HG02678 (cell line): ENCODE measurements at regions not wholly inside any gene's neighbourhood (a gene's known extent, or its start where the extent isn't known, plus 50 kb on each side); places are given as distances from the start of the nearest gene placed in this dataset.
A peak's percentile ranks its signal among the peaks of the same experiment; 100 is the strongest.
"Not testable (repeated sequence)": the region's sequence is repeated elsewhere in the genome, so short reads cannot be mapped to it uniquely, and the experiment has no call there.

ENCODE experiments used
- ATAC-seq: cut with Tn5 transposase; IDR thresholded peaks from one replicate; pipeline ENCODE4 v1.9.1; 2021; ENCODE audit warnings: mild to moderate bottlenecking, moderate library complexity; ENCODE audit not compliant: unreplicated experiment

GRCh38 chr4:114034189-114034588 is 54.7 kb upstream of the ARSJ start:
- no peak for ATAC-seq

GRCh38 chr4:114036426-114036825 is 57.0 kb upstream of the ARSJ start:
- ATAC-seq: no peak

GRCh38 chr4:114036864-114037263 is 57.4 kb upstream of the ARSJ start:
- no peak for ATAC-seq

- ATAC-seq: no peak
These were observed 58.5 kb upstream of the ARSJ start for GRCh38 chr4:114037988-114038387.

- ATAC-seq: no peak
These were observed 59.4 kb upstream of the ARSJ start for GRCh38 chr4:114038762-114039387.

- ATAC-seq: peak; percentile 89
These were observed 61.1 kb upstream of the ARSJ start for GRCh38 chr4:114040319-114041116.

GRCh38 chr4:114041117-114041475 is 61.6 kb upstream of the ARSJ start:
- no peak for ATAC-seq

GRCh38 chr4:114043116-114043515 is 63.7 kb upstream of the ARSJ start:
- ATAC-seq: no peak

- ATAC-seq: not testable (repeated sequence)
These were observed 64.9 kb upstream of the ARSJ start for GRCh38 chr4:114044351-114044750.

- no peak for ATAC-seq
These were observed 66.9 kb upstream of the ARSJ start for GRCh38 chr4:114046331-114046730.

GRCh38 chr4:114048154-114048553 is 68.7 kb upstream of the ARSJ start:
- not testable (repeated sequence) for ATAC-seq

GRCh38 chr4:114052227-114052626 is 72.8 kb upstream of the ARSJ start:
- no peak for ATAC-seq

GRCh38 chr4:114056599-114056998 is 77.2 kb upstream of the ARSJ start:
- no peak for ATAC-seq

- no peak for ATAC-seq
These were observed 78.3 kb upstream of the ARSJ start for GRCh38 chr4:114057746-114058145.

GRCh38 chr4:114062499-114062898 is 83.1 kb upstream of the ARSJ start:
- no peak for ATAC-seq

- ATAC-seq: no peak
These were observed 93.3 kb upstream of the ARSJ start for GRCh38 chr4:114072781-114073180.

GRCh38 chr4:114076899-114077570 is 97.6 kb upstream of the ARSJ start:
- ATAC-seq: no peak

- ATAC-seq: no peak
These were observed 98.2 kb upstream of the ARSJ start for GRCh38 chr4:114077610-114078009.

- ATAC-seq: no peak
These were observed 99.2 kb upstream of the ARSJ start for GRCh38 chr4:114078636-114079035.

GRCh38 chr4:114081783-114082182 is 102.3 kb upstream of the ARSJ start:
- no peak for ATAC-seq

- ATAC-seq: no peak
These were observed 102.9 kb upstream of the ARSJ start for GRCh38 chr4:114082348-114082747.
